GM21723 (cell line): ENCODE measurements at regions not wholly inside any gene's neighbourhood (a gene's known extent, or its start where the extent isn't known, plus 50 kb on each side); places are given as distances from the start of the nearest gene placed in this dataset.

Source experiments
- ATAC-seq: cut with Tn5 transposase; IDR thresholded peaks from one replicate; pipeline ENCODE4 v1.9.1; 2021; ENCODE audit warnings: mild to moderate bottlenecking, moderate library complexity; ENCODE audit not compliant: unreplicated experiment

GRCh38 chr2:235165136-235165535, 213.3 kb downstream of the SH3BP4 start:
- no peak for ATAC-seq

GRCh38 chr2:235165631-235166030, 213.8 kb downstream of the SH3BP4 start:
- ATAC-seq = no peak

GRCh38 chr2:235168174-235168979, 216.6 kb downstream of the SH3BP4 start:
- ATAC-seq = no peak

GRCh38 chr2:235170016-235170415, 218.2 kb downstream of the SH3BP4 start:
- ATAC-seq = no peak

GRCh38 chr2:235170536-235171521, 219.0 kb downstream of the SH3BP4 start:
- ATAC-seq = no peak

- ATAC-seq = no peak
Measured at GRCh38 chr2:235171550-235172031, 219.8 kb downstream of the SH3BP4 start.

GRCh38 chr2:235180642-235181041, 228.8 kb downstream of the SH3BP4 start:
- ATAC-seq = no peak

- no peak for ATAC-seq
Measured at GRCh38 chr2:235183786-235184185, 232.0 kb downstream of the SH3BP4 start.

- no peak for ATAC-seq
Measured at GRCh38 chr2:235187806-235188205, 236.0 kb downstream of the SH3BP4 start.

- no peak for ATAC-seq
Measured at GRCh38 chr2:235191486-235191885, 239.7 kb downstream of the SH3BP4 start.

GRCh38 chr2:235191978-235192377, 240.2 kb downstream of the SH3BP4 start:
- ATAC-seq = no peak

- no peak for ATAC-seq
Measured at GRCh38 chr2:235194351-235194750, 242.5 kb downstream of the SH3BP4 start.

GRCh38 chr2:235194836-235195235, 243.0 kb downstream of the SH3BP4 start:
- ATAC-seq = no peak

GRCh38 chr2:235195921-235196320, 244.1 kb downstream of the SH3BP4 start:
- no peak for ATAC-seq

- ATAC-seq = no peak
Measured at GRCh38 chr2:235199128-235199527, 247.3 kb downstream of the SH3BP4 start.

GRCh38 chr2:235200216-235200615, 248.4 kb downstream of the SH3BP4 start:
- ATAC-seq = no peak

- ATAC-seq = no peak
Measured at GRCh38 chr2:235201756-235202155, 249.9 kb downstream of the SH3BP4 start.

- no peak for ATAC-seq
Measured at GRCh38 chr2:235204948-235205347, 253.1 kb downstream of the SH3BP4 start.

- no peak for ATAC-seq
Measured at GRCh38 chr2:235206399-235206798, 254.6 kb downstream of the SH3BP4 start.

GRCh38 chr2:235206980-235207579, 255.3 kb downstream of the SH3BP4 start:
- ATAC-seq = peak; percentile 72

GRCh38 chr2:235211056-235211455, 259.2 kb downstream of the SH3BP4 start:
- ATAC-seq = no peak
